ENCODE measurements at regions not wholly inside any gene's neighbourhood (a gene's known extent, or its start where the extent isn't known, plus 50 kb on each side); places are given as distances from the start of the nearest gene placed in this dataset.

DNA sequence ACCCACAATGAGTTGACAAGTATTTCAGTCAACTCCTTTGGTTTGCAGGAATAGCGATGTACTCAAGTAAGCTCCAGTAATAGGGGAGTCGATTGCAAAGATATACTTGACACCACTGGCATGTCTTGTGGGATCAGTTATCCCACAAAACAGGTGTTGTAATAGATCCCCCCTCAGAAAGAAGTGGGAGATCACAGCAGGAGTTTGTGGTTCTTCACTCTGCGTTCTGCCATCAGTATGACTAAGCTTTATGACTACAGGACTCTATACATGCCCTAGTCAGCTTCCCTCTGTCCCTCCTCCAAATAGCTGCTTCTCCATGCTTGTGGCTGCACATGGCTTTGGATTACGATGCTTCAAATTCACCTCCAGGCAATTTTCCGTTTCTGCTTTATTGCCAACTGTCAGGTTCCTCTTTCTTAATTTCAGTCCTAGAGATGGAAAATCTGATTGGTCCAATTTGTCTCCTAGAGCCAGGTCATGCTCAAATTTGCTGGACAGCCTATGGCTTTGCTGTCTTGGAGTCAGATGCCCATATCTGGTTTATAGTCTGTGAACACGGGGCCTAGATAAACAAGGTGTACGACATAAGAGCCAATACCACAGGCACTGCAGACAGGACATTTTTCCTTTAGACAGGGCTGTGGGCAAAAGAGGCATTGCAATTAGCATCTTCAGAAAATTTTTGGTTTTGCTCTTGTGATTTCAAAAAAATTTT lies 221.7 kb downstream of the PAX3 start:
- TF ChIP-seq, protein P1, sequence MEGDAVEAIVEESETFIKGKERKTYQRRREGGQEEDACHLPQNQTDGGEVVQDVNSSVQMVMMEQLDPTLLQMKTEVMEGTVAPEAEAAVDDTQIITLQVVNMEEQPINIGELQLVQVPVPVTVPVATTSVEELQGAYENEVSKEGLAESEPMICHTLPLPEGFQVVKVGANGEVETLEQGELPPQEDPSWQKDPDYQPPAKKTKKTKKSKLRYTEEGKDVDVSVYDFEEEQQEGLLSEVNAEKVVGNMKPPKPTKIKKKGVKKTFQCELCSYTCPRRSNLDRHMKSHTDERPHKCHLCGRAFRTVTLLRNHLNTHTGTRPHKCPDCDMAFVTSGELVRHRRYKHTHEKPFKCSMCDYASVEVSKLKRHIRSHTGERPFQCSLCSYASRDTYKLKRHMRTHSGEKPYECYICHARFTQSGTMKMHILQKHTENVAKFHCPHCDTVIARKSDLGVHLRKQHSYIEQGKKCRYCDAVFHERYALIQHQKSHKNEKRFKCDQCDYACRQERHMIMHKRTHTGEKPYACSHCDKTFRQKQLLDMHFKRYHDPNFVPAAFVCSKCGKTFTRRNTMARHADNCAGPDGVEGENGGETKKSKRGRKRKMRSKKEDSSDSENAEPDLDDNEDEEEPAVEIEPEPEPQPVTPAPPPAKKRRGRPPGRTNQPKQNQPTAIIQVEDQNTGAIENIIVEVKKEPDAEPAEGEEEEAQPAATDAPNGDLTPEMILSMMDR (conservative IDR thresholded peaks at IDR 0.05; ENCODE audit: low read depth in 2 of 2), result no peak
- no peak for TF ChIP-seq EZH2 (IDR thresholded peaks at IDR 0.05; ENCODE audit: low read depth, unreplicated experiment)
